GM21447 (cell line): ENCODE measurements at regions not wholly inside any gene's neighbourhood (a gene's known extent, or its start where the extent isn't known, plus 50 kb on each side); places are given as distances from the start of the nearest gene placed in this dataset.

Source experiments
- ATAC-seq: cut with Tn5 transposase; IDR thresholded peaks from one replicate; pipeline ENCODE4 v1.9.1; 2021; ENCODE audit not compliant: unreplicated experiment

DNA sequence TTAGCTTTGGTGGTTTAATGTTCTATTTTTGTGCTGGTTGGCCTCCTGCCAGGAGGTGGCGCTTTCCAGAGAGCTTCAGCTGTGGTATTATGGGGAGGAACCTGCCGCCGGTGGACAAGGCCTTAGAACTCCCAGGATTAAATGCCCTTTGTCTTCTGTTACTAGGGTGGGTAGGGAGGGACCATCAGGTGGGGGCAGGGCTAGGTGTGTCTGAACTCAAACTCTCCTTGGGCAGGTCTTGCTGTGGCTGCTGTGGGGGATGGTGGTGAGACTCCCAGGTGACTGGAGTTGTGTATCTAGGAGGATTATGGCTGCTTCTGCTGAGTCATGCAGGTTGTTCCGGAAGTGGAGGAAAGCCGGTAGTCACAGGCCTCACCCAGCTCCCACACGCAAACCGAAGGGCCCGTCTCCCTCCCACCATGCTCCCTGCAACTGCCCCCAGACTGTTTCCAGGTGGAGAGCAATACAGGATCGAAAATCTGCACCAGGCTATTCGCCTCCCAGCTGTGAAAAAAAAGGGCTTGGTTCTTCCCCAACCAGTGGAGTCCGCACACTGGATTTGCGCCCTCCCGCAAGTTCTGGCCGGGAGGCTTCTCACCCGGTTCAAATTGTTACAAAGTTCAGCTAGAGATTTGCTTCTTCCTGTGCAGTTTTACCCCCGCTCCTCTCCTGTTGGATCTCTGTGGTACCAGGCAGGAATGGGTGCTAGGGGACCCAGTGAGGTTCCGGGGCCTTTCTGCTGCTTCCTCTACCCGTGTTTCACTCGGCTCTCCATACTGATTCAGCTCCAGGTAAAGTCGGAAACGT, 220.5 kb downstream of the CENPF start:
- ATAC-seq = no peak

DNA sequence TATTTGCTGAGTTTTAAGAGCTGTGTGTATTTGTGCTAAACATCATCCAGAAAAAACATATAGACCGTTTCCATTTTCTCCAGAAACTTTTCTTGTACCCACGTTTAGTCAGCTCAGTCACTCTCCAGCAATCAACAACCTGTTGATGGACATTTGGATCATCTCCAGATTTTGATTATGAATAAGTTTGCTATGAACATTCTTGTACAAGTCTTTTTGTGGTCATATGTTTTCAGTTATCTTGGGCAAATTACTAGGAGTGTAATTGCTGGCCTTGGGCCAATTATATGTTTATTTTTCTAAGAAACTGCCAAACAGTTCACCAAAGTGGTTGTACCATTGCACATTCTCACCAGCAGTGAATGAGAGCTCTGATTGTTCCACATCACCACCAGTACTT, 221.8 kb downstream of the CENPF start:
- no peak for ATAC-seq

DNA sequence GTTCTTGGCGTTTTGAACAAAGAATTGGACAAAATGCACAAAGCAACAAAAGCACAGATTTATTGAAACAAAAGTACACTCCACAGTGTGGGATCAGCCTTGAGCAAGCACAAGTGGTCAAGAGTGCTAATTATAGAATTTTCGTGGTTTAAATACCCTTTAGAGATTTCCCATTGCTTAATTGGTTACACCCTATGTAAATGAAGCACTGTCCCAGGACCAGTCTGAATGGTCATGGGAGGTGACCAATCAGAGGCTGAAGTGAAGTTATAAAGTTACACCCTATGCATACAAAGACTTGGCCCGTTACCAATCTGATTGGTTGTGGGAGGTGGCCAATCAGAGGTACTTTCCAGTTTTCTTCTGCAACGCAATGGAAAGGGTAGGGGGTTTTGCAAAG, 223.6 kb downstream of the CENPF start:
- ATAC-seq = no peak

DNA sequence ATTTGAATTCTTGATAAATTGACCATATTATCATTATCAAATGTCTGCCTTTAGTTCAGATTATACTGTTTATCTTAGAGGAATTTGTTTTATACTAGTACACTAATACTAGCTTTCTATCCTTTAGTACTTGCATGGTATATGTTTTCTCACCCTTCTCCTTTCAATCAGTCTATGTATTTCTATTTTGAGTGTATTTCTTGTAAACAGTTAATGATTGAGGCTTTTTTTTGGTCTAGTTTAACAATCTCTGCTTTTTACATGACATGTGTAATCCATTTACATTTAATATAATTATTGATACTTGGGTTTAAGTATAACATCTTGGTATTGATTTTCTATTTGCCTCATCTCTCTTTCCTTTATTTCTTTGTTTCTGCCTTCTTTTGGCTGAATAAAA, 224.9 kb downstream of the CENPF start:
- ATAC-seq = no peak

DNA sequence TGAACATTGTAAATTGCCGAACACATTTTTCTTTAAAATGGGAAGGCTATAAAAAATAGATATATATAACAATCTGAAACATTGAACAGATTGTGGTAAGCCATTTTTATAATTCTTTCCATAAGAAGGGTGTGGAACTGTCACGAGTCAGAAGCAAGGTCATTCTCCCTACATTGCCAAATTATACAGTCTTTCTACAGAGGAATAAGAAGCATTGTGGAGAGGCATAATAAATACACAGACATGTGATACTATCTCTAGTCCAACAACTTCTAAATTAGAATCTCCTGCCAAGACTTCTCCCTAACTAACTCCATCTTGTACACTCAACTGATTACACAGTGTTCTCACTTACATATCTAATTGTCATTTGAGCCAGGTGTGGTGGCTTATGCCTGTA, 227.9 kb downstream of the CENPF start:
- no peak for ATAC-seq

DNA sequence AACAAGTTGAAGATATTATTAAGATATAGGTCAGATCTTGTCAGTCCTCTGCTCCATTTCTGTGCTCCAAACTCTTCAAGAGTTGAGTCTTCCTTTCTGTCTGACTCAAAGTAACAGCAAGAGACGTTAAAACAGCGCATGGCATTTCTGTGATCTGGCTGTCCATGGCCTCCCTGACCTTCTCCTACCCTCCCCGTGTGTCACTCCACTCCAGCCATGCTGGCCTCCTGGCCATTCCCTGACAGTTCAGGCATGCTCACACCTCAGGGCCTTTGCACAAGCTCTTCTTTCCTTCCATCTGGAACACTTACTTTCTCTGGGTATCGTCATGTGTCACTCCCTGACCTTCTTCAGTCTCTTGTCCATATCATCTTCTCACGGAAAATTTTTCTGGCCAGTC, 229.0 kb downstream of the CENPF start:
- ATAC-seq = no peak

DNA sequence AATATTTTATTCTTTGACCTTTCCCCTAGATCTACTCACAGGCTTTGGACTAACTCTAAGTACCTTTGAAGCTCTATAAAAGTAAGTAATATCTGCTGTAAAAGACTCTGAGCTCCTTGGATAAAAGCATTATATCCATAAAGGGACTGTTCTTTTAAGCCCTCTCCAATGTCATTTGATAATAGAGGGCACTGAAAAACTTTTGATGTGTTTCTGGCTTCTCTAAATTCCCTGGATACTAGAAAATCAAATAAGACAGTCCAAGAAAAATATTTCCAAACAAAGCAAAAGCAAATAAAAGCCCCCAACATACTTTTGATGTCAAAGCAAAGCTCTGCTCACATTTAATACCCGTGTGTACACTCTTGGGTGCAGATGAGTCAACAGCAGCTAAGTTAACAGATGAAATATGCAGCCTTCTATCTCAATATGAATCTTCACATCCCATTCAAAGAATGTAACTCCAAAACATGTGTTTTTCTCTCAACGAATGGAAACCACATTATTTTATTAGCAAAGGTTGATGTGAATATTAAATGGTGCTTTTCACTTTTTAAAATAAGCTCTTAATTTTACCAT, 230.3 kb downstream of the CENPF start:
- ATAC-seq = no peak

DNA sequence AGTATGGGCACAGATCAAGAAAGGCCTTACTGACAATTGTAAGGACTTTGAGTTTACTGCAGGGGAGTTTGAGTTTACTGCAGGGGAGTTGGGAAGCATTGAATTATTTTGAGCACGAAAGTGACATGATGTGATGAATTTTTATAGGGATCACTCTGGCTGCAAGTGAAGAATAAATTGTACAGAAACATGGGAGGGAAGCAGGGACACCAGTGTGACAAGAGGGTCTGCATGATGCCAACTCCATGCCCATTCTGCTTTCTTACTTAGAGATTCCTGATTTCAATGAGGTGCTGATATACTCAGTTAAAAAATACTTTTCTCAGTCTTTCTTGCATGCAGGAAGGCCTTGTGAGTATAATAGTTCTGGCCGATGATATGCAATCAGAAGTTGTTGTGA, 234.4 kb downstream of the CENPF start:
- ATAC-seq = no peak

DNA sequence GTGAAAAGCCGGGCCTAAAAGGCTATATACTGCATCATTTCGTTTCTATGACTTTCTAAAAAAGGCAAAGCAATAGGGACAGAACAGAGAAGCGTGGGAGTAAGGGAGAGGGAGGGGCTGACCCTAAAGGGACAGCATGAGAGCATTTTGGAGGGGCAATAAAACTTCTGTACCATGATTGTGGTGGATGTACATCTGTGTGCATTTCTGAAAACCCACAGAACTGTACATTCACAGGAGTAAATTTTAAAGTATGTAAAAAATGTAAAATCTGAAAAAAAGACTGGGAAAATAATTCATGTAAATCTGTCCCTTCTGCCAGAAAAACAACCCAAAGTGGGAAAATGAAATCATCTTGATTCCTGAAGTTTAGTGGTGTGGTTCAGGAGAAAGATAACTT, 235.4 kb downstream of the CENPF start:
- ATAC-seq = no peak

DNA sequence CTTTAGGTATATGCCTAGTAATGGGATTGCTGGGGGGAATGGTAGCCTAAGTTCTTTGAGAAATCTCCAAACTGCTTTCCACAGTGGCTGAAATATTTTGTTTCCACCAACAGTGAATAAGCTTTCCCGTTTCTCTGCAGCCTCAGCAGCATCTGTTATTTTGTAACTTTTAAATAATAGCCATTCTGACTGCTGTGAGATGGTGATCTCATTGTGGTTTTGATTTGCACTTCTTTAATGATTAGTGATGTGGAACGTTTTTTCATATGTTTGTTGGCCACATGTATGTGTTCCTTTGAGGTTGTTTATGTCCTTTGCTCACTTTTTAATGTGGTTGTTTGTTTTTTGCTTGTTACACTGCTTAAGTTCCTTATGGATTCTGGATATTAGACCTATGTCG, 237.4 kb downstream of the CENPF start:
- no peak for ATAC-seq

DNA sequence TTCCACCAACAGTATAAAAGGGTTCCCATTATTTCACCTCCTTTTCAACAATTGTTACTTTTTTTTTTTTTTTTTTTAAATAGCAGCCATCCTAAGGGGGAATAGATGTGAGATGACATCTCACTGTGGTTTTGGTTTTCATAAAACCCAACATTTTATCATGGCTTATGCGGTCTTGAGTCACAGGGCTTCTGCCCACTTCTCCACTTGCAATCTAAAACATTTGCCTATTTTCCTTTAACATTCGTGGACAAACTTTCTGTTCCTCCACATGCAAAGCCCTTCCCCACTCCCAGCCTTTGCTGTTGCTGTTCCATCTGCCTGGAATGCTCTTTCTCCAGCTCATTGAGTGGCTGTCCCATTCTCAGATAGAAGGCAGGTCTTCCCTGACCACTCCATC, 239.7 kb upstream of the KCNK2 start:
- ATAC-seq = no peak

DNA sequence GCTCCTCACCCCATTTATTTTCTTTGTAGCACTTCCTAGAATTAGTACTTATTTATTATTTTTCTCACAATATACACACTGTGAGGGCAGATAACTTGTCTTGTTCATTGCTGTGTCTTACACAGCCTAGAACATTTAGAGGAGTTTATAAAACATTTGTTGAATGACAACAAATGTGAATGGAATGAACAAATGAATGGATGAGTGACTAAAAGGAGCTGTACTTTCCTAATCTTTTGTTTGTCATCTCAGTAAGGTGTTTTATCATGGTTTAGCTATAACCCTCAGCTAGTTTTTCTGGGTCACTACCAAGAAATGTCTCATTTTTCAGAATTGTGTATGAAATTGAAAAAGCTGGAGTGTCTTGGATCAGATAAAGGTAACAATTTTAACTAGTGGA, 239.3 kb upstream of the KCNK2 start:
- ATAC-seq = no peak

DNA sequence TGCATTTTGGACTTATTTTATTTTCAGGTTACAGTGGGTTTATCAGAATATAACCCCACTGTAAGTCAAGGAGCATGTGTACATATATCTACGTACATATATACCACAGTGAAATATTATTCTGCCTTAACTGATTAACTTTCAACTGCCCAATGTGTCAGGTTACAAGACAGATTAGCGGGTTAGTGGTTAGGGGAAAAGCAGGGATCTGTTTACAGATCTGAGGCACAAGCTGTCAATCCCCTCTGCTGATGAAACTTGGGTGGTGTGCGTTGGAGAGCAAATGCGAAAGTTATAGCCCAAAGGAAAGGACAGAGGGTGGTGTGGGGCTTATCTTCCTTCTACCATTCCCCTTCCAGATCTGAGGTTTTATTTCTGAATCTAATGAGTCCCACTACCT, 238.2 kb upstream of the KCNK2 start:
- no peak for ATAC-seq

DNA sequence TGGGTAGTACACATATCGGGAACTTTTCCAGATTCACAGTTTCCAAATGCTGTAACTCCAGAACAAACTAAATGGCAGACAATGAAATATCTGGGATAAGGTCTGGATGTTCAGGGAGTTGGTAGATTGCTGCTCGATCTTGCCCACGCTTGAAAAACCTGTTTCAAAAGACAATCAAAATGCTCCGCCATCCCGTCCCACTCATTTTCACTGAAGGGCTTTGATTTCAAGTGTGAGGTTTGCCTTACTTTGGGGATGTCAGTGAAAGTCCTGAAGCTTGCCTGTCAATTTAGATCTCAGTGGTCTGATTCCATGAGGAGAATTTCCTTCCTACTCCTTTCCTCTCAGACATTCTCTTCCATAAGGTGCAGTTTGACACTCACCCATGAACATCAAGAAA, 236.3 kb upstream of the KCNK2 start:
- no peak for ATAC-seq

DNA sequence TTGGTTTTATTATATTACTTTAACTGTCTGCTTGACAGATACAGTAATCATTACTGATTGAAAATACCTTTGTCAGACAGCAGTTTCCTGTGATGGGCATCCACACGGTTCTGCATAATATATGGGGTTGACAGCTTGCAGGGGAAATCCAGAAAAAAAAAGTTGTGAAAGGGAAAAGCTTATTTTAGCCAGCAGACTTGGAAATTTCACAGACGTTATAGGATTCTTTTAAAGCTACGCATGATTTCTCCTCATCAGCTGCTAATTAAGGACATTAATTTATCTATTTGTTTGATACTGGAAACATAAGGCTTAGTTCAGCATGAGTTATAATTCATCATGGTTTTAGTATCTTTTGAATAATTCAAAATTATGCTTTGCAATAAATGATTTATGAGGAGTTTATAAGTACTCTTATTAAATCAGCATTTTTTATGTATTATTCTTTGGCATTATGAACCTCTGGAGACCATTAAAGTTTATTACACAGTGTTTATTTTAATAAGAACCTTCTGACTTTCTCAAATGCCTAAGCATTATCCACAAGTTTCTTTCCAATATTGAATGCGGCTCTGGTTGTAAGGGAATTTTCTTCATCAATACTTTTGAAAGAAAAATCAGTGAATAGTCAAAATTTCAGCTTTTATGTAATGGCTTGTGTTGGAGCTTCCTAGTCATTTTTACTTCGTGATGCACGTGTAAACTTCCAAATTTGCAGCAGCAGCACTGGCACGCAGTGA, 235.3 kb upstream of the KCNK2 start:
- ATAC-seq = no peak

DNA sequence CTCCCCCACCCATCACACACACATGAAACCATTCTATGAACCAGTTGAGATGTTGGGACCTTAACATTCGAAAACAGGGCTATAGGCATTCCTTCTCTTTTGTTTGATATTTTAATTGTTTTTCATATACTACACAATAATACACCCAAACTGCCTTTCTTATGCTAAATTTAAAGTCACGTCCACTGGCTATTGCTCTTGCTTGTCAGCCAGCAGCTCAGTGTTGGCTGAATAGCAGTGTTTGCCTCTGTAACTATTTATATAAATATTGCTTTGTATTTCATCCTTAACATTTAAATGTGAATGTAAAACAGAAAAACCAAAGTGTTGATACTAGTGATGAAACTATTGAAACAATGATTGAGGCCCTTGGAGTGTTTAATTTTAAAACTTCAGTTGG, 234.4 kb upstream of the KCNK2 start:
- ATAC-seq = no peak

DNA sequence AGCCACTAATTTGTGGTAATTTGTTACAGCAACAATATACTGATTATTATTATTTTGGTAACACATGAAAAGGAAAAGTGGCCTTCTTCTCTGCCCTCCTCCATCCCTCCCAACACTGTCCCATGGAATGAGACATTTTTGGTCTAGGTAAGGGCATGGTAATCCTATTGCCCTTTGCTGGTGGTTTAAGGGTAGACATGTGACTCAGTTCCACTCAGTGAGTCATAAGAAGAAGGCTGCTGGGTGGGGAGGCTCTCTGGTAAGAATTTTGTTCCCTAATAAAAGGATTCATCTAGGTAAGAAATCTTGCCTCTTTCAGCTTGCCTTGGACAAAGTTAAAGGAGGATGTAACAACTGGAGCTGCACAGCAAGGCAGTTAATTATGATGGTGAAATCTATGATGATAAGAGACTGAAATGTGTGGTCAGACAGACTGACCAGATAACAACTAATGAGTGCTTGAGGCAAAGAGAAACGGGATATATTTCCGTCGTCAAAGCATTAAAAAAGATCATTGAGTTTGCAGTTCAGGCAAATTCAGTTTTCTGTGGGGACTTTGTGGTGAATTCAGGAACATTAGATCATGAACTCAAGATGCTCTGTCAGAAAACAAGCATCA, 232.0 kb upstream of the KCNK2 start:
- ATAC-seq = no peak

DNA sequence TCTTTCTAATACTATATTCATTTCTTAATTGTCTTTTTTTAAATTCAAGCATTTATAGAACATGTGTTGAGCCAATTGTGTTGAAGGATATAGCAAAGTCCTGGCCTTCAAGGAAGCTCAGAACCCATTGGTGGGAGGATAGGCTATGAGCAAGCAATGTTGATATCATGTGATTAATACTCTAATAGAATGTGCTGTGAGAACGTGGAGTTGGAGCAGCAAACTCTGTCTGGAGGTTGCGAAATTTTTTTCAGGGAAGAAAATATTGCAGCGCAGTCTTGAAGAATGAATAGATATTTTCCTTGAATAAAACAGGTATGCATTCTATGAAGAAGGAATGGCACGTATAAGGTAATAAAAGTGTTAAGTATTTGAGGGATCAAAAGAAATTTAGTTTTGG, 229.2 kb upstream of the KCNK2 start:
- ATAC-seq = no peak

DNA sequence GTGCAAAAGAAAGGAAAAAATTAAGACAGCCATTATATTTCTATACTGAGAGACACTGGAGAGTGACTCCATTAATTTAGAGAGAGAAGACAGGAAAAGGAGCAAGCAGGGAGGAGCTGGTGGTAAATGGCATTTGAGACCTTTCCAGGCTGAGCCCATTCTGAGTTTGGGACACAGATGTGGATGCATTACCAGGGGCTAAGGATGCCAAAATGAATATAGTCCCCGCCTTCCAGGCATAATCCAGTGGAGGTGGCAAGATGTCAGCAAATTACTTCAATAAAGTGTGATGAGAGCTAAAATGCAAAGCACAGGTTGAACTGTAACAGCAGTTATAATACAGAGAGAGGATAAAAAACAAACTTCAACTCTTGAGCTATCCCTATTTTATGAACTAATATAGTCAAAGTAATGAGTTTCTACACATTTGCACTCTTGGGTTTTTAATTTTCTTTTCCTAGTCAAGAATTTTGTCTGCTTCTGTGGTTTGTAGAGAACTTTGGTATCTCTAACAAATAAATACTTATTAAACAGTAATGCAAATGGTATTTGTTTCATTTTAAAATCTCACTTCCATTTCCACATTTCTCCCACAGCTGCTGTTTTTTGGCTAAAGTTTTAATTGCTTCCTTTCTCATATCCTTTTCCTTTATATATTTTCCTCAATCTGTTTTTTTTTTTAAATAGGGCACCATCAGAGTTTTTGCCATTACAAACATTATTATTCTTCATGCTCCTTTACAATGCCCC, 228.2 kb upstream of the KCNK2 start:
- no peak for ATAC-seq

DNA sequence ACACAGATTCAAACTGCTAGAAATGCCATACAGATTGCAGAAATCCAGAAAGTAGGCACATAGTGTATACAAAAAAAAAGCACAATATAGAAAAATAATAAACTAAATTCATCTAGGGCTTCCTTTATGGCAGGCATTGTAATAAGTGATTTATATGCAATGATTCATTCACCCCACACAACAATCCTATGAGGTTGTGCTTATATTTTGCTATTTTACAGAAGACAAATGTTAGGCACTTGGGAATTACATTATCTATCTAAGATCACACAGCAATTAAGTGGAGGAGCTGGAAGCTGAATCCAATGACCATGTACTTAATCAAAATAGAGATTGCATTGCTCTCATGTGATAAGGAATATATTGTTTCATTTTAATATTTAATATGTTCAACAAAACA, 225.7 kb upstream of the KCNK2 start:
- ATAC-seq = no peak

DNA sequence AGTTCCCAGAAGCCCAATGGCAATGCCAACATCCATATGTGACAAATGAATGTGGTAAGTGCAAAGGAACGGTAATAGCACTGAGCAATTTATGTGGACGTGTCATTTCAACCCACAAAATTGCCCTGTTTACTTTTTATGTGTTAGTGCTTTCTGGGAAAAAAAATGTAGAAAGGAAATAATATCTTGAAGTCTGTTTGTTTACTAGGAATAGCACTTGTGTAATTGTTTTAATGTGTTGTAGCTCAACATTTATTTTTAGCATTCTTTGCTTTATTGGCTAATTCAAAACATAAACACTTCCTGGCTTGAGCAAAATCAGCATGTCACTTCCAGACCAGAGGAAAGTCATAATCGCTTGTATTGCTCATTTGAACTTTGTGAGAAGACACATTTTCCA, 224.8 kb upstream of the KCNK2 start:
- ATAC-seq = no peak
